IPS-NIHi11 (cell line): ENCODE measurements at regions not wholly inside any gene's neighbourhood (a gene's known extent, or its start where the extent isn't known, plus 50 kb on each side); places are given as distances from the start of the nearest gene placed in this dataset.
"Not testable (repeated sequence)": the region's sequence is repeated elsewhere in the genome, so short reads cannot be mapped to it uniquely, and the experiment has no call there.

Experiments
- DNase-seq: peaks from one replicate; pipeline ENCODE4 v3.0.0; 2012; ENCODE audit warnings: mixed read lengths, low spot score

GRCh38 chr3:106120356-106120755, 251.5 kb upstream of the CBLB start:
- DNase-seq, result no peak

DNA sequence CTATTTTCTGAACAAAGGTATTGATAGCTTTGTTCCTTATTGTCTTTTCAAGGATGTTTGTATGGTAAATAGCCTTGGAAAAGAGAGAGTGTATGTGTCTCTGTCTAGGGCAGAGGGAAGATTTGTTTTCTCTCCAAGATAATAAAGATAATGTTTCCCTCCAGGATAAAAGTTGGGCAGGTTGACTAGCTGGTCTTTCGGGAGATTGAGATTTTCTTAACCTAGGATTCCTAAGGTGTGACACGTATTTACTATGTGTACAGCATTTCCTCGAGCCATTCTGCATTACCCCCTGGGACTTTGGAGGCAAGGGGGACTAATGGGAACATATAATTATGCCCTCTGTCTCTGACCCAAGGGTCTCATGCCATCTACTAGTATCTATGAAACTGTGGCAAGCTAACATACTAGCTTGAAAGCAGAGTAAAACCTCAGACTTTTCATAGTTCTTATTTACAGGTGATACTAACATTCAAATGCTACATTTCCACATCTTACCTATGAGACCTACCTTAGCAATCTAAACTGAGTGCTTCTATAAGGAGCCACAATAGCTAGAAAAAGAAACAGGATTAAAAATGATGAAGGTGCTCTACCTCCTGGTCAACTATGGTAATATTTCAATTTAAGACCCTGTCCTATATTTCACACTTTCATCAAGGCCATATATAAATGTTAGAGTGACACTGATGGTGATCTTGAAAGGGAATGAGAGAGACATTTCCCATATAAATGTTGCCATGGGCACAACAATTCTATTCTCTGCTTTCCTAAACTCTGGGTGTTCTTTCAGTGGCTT, 252.9 kb upstream of the CBLB start:
- no peak for DNase-seq

GRCh38 chr3:106124818-106125217, 256.0 kb upstream of the CBLB start:
- no peak for DNase-seq

GRCh38 chr3:106125321-106125720, 256.5 kb upstream of the CBLB start:
- no peak for DNase-seq

GRCh38 chr3:106126067-106126845, 257.4 kb upstream of the CBLB start:
- DNase-seq, result no peak

GRCh38 chr3:106126846-106127235, 258.0 kb upstream of the CBLB start:
- DNase-seq, result no peak

DNA sequence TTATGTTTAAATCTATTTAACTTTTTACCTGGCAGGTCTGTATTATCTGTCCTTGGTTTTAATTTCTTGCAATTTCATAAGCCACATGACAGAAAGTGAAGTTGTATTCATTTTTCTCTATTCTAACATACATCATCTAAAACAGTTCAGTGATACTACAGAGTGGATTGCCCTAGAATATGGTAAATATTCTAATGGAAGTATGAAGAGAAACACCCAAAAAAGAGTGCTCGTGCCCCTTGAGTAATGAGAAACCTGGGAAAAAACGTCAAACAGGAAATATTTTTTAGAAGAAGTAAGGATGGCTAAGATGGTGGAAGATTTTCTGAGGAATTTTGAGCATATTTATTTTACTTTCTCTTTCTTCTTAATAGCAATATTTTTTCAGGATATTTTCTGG, 261.1 kb upstream of the CBLB start:
- no peak for DNase-seq

DNA sequence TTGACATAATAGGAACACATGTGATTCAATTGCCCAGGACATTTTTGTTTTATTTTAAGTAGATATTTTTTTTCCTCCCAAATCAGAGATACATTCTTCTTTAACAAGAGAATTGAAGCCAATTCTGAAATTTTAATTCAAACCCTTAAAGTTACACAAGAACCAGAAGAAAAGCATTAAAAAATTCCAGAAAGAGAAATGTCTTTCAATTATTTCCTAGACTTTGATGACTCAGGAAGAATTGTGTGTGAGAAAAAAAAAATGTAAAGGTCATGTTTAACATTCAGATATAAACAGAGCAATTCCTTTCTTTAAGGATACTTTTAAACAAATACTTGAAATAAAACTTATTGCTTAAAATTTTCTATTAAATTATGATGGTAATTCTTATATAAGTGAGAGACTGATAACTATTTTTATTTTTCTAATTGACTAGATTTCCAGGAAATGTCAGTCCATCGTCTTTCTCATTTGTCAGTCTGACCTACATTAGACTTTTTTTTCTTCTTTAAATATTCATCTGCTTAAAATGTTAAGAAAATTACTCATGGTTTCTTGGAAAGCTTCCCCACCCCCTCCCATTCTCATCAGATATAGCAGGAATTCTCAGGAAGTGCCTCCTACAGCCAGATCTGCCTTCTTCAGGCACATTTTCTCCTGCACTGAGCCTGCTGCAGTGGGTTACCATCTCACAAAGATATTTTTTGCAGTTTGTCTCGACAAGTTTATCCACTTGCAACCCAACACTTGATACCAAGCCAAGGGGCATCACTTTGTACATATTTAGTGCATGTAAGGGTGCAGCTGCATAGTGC, 261.8 kb upstream of the CBLB start:
- peak; percentile 22 for DNase-seq

GRCh38 chr3:106135451-106136160, 266.8 kb upstream of the CBLB start:
- DNase-seq, result no peak

GRCh38 chr3:106139826-106140225, 271.0 kb upstream of the CBLB start:
- no peak for DNase-seq

DNA sequence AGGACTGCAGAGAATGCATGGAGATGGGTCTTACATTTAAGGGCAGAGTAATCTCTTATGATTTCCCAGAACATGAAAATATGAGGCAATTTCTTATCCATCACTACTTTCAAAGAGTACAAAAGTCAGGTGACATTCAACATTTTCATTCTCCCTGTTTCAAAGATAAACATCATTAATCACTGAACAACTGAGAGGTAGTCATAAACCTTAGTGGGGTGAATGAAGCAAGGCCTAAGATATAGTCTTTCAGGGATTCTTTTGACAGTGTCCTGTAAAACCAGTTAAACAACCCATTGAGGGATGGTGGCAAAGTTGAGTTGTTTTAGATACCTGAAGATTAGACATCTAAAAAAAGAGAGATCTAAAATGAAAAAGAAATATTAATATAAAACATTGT, 271.6 kb upstream of the CBLB start:
- no peak for DNase-seq

DNA sequence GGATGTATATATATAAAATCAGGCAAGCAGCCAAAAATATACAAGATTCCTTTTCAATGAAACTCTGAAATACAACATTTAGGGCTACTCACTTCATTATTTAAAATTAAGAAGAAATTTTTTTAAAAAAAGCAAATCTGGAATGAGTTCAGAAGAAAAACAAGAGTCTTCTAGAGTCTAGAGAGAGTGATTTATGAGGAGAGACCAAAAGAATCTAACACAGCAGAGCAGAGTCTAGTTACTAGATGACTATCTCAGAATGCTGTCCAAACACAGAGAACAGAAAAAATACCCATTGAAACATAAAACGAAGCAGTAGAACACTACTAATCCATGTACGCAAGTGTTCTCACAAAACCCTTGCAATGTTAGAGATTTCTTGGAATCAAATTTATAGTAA, 275.2 kb upstream of the CBLB start:
- DNase-seq, result no peak

GRCh38 chr3:106148440-106149082, 279.7 kb upstream of the CBLB start:
- DNase-seq, result not testable (repeated sequence)

- DNase-seq, result no peak
Observed at GRCh38 chr3:106157411-106157810, 288.6 kb upstream of the CBLB start.

DNA sequence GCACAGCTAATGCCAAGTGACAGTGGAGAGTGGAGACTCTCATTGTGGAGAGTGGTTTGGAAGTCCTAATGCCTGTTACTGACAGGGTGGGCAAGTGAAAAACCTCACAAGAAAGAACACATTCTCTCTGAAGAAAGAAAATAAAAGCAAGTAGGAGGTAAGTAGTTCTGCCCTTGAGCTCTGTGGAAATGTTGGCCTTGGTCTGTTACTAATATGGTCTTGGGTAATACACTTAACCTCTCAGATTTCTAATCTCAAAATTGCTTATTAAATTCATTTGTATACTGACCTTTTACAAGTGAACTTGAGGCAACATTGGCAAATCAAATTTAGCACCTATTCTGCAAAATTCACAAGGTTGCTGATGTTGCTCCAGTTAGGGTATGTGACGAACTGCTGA, 291.6 kb upstream of the CBLB start:
- no peak for DNase-seq

- no peak for DNase-seq
Observed at GRCh38 chr3:106161246-106161645, 292.4 kb upstream of the CBLB start.

- no peak for DNase-seq
Observed at GRCh38 chr3:106167728-106168127, 298.9 kb upstream of the CBLB start.

DNA sequence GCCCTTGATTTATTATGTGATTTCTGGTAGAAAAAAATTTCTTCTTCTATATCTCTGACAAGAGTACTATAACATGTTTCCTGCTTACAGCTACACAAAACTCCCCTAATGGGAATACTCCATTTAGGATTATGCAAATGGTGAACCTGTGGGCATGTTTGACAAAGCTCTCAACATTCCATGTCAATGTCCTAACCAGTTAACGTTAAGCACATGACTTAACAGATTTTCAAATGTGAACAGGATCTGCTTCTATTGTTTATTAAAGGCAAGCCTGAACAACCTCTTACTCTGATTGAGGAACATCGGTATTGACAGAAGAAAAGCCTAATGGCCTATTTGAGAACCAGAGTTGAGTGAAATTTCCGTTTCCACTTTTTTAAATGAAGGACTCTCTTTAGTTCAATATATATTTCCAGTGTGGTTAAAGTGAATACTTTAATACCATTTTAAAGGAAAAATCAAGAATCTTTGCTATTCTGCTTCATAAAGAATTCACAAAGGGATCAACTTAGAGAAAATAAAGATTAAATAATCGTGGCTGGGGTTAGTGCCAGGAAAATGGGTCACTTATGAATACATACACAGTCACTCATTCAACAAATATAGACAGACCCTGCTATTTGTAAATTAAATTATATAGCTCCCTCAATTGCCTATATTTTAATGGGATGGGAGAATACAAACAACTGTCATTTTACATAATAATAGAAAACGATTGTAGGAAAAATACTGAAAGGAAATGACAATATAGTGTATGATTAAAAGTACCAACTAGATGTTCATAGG, 300.3 kb upstream of the CBLB start:
- DNase-seq, result peak; percentile 17

GRCh38 chr3:106170636-106171035, 301.8 kb upstream of the CBLB start:
- DNase-seq, result no peak

GRCh38 chr3:106172101-106172500, 303.3 kb upstream of the CBLB start:
- DNase-seq, result no peak

- no peak for DNase-seq
Observed at GRCh38 chr3:106172780-106173179, 304.0 kb upstream of the CBLB start.
